MCF 10A (cell line): ENCODE measurements at regions not wholly inside any gene's neighbourhood (a gene's known extent, or its start where the extent isn't known, plus 50 kb on each side); places are given as distances from the start of the nearest gene placed in this dataset.
"Not testable (repeated sequence)": the region's sequence is repeated elsewhere in the genome, so short reads cannot be mapped to it uniquely, and the experiment has no call there.

ENCODE experiments used
- BruUV-seq: library from RNA; stranded (reverse); fragments of 400-500 nt; replicated peaks from 2 replicates; lab custom pipeline; 2021; lab: Mats Ljungman, UMichigan
- CTCF ChIA-PET: fragments of 300-600 bp; sonication (Branson Sonifier 250); formaldehyde crosslinking; extraction: SDS; loops from one replicate; lab custom pipeline; 2021; ENCODE audit warnings: antibody characterized with exemption, inconsistent platforms; lab: Yijun Ruan, JAX
- POLR2A ChIA-PET: fragments of 300-600, 350-650 bp; sonication (Branson Sonifier 250); formaldehyde crosslinking; extraction: SDS; loops from one replicate; lab custom pipeline; 2020; ENCODE audit warnings: antibody characterized with exemption, inconsistent platforms; lab: Yijun Ruan, JAX
- DNase-seq: peaks from one replicate; pipeline ENCODE4 v3.0.0-alpha.2; 2018; ENCODE audit not compliant: unreplicated experiment
- H3K27ac Mint-ChIP-seq: one replicate; pipeline ENCODE4 v1.8.0; 2022; ENCODE audit warnings: mild to moderate bottlenecking, low read depth, mixed read lengths; ENCODE audit not compliant: unreplicated experiment
- H3K27me3 Mint-ChIP-seq: one replicate; pipeline ENCODE4 v1.8.0; 2022; ENCODE audit warnings: mixed read lengths; ENCODE audit not compliant: insufficient read depth, unreplicated experiment
- H3K36me3 Mint-ChIP-seq: one replicate; pipeline ENCODE4 v1.8.0; 2022; ENCODE audit warnings: mild to moderate bottlenecking, moderate library complexity, mixed read lengths; ENCODE audit not compliant: insufficient read depth, unreplicated experiment
- H3K4me1 Mint-ChIP-seq: one replicate; pipeline ENCODE4 v1.8.0; 2022; ENCODE audit warnings: mixed read lengths; ENCODE audit not compliant: insufficient read depth, unreplicated experiment
- H3K4me3 Mint-ChIP-seq: one replicate; pipeline ENCODE4 v1.8.0; 2022; ENCODE audit warnings: mild to moderate bottlenecking, moderate library complexity, mixed read lengths; ENCODE audit not compliant: unreplicated experiment
- H3K9me3 Mint-ChIP-seq: one replicate; pipeline ENCODE4 v1.8.0; 2022; ENCODE audit warnings: mixed read lengths; ENCODE audit not compliant: unreplicated experiment
- CTCF ChIP-seq: fragments of 200-600 bp; IDR thresholded peaks from one replicate; pipeline ENCODE4 v1.8.0; 2022; ENCODE audit warnings: antibody characterized with exemption, mild to moderate bottlenecking; ENCODE audit not compliant: unreplicated experiment
- intact Hi-C: fragments of 100-400 bp; cut with micrococcal nuclease; formaldehyde crosslinking; loops from 2 replicates; pipeline ENCODE4 v1.14.1; 2022

GRCh38 chr1:5678759-5679158 is 313.5 kb downstream of the NPHP4 start:
- no peak for DNase-seq
- no peak for TF ChIP-seq CTCF
- Mint-ChIP-seq H3K4me1 (no peaks in the 10 kb centered on the region), H3K36me3 (no peaks in the 10 kb centered on the region), H3K27ac (no peak overlapping the region), H3K9me3 (peaks cover 20% of the 10 kb centered on the region), H3K27me3 (peaks cover 12% of the 10 kb centered on the region), H3K4me3 (no peak overlapping the region)
- intact Hi-C loops, result no loop called here
- ChIA-PET CTCF (interaction anchor here (1.0 kb wide), 1 partner anchor 45 kb away, joined by 3 read pairs; no protein-coding TSS in a partner anchor), POLR2A (no interaction called here)
- no TSS peak for BruUV-seq

GRCh38 chr1:5672355-5672754 is 319.9 kb downstream of the NPHP4 start:
- peaks cover 27% of the 10 kb centered on the region for H3K9me3 Mint-ChIP-seq
- CTCF ChIA-PET, POLR2A ChIA-PET, BruUV-seq, H3K4me1 Mint-ChIP-seq, H3K36me3 Mint-ChIP-seq, intact Hi-C loops, H3K4me3 Mint-ChIP-seq, DNase-seq, H3K27me3 Mint-ChIP-seq, H3K27ac Mint-ChIP-seq: not testable (repeated sequence)

GRCh38 chr1:5670590-5671350 is 321.5 kb downstream of the NPHP4 start:
- Mint-ChIP-seq H3K4me3 (no peak overlapping the region), H3K27ac (no peak overlapping the region), H3K36me3 (peaks cover 7% of the 10 kb centered on the region), H3K9me3 (peaks cover 27% of the 10 kb centered on the region), H3K27me3 (no peaks in the 10 kb centered on the region), H3K4me1 (peaks cover 9% of the 10 kb centered on the region)
- intact Hi-C loops, result no loop called here
- ChIA-PET POLR2A (interaction anchor here (0.7 kb wide), 1 partner anchor 1767 kb away, joined by 3 read pairs; no protein-coding TSS in a partner anchor), CTCF (no interaction called here)
- no peak for TF ChIP-seq CTCF
- BruUV-seq, result no TSS peak
- no peak for DNase-seq

- DNase-seq, result peak; percentile 26
- H3K9me3 Mint-ChIP-seq, result peaks cover 15% of the 10 kb centered on the region
- H3K27me3 Mint-ChIP-seq, result no peaks in the 10 kb centered on the region
- H3K4me3 Mint-ChIP-seq, result no peak overlapping the region
- intact Hi-C loops, result no loop called here
- peaks cover 7% of the 10 kb centered on the region for H3K36me3 Mint-ChIP-seq
- ChIA-PET POLR2A (interaction anchor here (0.6 to 1.3 kb wide), 4 partner anchors 12 to 1783 kb away, joined by 3 to 5 read pairs (median 4); no protein-coding TSS in a partner anchor), CTCF (interaction anchor here (0.5 to 0.7 kb wide), 3 partner anchors 29 to 1761 kb away, joined by 3 to 4 read pairs (median 3); no protein-coding TSS in a partner anchor)
- H3K27ac Mint-ChIP-seq, result no peak overlapping the region
- BruUV-seq, result no TSS peak
- H3K4me1 Mint-ChIP-seq, result peaks cover 9% of the 10 kb centered on the region
- no peak for TF ChIP-seq CTCF
Measured at GRCh38 chr1:5667513-5668325, 324.5 kb downstream of the NPHP4 start.
